SW480 (cell line): ENCODE measurements at regions not wholly inside any gene's neighbourhood (a gene's known extent, or its start where the extent isn't known, plus 50 kb on each side); places are given as distances from the start of the nearest gene placed in this dataset.
A peak's percentile ranks its signal among the peaks of the same experiment; 100 is the strongest.

Experiments used
- DNase-seq: peaks from one replicate; pipeline ENCODE4 v3.0.0-alpha.2; 2016; ENCODE audit warnings: low spot score

- no peak for DNase-seq
Observed at GRCh38 chr2:16293871-16294270, 353.5 kb downstream of the MYCN start.

DNA sequence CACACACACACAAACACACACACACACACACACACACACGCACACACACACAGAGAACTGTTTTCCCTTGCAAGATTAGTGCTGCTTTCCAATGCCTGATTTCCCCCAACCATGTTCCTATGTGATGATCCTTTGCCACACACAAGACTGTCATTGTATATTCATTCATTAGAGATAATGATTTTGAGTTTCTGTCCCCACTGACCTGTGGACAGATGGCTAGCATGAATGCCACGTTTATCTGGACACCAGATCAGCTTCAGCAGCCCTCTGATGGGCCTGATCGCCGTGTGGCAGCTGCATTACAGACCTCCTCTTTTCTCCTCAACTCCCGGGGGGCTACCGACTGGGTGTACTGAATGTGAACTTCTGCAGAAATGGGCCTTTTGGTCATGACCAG lies 353.0 kb downstream of the MYCN start:
- DNase-seq = no peak

DNA sequence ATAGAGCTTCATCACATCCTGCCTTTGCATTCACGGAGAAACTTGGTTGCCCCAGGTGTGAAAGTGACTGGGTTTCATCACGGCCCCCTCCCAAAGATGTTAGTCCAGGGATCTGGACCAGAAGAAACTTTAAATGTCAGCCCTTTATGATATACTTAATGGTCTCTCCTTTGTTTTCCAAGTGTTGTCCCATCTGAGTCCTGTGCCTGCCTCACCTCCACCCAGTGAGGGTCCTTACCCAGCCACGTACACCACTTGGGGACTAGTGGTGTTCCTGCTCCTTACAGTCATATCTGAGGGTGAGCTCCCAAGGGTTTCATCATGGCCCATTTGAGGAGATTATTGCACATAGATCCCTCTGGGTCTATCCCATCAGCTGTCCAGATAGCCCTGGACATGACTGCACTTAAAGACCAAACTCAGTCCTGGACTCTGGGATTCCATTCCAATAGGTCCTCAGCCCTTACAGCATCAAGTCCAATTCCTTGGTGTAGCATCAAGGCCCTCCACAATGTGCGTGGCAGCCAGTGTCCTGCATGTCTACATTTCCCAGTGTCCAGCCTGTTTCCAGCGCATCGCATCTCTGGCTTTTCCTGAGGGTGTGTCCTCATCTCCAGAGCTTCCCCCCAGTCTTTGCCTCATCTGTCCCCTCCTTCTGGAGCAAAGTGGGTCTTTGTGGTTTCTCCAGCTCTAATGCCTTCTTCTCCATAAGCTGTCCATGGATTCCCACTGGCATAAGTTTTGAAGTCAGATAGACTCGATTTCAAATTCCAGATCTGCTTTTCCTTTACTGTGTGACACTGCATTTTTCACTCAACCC lies 351.6 kb downstream of the MYCN start:
- DNase-seq = no peak

DNA sequence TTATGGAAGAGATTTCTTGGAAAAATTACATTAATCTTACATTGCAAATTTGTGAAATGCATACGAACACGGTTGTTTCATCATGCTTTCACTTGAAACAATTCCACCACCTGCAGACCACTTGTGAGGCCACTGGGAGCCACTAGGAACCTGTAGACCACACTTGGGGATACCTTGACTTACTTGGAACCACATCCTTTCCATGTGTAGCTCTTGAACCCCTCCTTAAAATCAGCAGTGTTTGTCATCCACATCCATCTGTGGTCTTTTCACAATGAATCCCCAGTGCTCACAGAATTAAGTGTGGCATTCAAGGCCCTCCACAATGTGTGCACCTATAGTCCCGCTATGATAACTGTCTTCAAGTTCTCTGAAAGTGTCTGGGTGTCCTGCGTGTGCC lies 350.9 kb downstream of the MYCN start:
- no peak for DNase-seq

DNA sequence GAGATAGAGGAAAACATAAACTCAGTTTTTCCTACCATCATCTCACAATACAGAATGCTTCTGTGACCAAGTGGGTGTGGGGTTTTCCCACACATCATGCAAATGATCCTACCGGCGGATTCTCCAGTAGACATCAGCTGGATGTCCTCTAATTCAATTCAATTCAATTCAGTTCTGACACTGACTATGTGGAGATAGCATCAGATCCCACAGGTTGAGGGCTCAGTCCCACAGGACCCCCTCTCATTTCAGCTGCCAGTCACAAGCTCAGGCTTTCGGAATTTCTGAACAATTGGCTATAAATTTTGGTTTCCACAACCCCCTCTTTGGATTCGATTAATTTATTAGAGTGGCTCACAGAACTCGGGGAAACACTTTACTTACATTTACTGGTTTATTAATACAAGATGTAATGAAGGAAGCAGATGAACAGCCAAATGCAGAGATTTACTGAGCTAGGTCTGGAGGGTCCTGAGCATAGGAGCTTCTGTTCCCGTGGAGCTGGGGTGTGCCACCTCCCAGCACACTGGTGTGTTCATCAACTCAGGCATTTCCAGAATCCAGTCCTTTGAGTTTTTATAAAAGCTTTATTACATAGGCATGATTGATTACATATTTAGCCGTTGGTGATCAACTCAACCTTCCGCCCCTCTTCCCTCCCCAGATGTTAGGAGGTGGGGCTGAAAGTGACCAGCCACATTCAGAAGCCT lies 350.1 kb downstream of the MYCN start:
- no peak for DNase-seq

DNA sequence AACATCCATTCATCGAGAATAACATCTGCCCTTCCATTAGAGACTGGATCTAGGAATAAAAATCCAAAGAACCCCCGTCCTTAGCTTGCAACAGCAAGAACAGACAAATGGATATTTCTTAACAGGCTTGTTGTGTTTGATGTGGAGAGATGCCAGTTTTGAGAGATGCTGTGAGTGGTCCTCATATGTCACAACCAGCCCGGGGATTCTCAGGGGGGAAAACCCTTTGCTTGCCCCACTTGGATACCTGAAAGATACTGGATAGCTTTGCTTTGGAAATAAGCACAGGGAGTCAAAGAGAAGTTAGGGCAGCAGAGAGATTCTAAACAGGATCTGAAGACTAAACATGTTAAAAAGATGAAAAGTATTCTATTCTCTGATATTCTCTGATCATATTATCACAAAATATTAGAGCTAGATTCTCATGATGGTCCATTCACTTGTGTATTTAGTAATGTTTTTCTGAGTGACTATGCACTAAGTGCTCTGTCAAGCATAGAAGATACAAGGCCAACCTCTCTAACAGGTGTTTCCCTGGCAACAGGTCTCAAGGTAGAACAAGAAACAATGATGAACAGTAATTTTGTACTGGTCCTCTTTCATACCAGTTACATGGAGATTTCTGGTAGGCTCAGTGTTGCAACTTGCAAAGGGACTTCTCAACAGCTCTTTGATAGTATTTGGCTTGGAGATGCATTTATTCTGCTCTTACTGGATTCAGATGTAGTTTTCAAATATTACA lies 348.2 kb downstream of the MYCN start:
- DNase-seq = no peak

DNA sequence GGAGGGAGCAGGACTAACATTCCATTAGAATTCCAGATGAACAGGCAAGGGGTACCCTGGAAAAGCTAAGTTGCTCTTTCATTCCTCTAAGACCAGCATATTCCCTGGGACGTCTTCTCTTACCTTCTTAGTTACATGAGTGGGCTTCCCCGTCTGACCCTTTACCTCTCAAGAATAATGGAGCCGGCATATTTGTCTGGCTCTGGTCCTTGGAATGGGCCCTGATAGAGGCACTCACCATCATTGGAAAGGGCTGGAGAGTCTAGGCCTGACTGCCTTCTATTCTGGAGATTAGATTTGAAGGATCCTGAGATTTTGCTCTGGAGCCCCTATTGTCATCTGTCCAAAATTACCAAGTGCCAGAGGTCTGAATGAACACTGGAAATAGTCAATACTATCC lies 347.5 kb downstream of the MYCN start:
- no peak for DNase-seq

- no peak for DNase-seq
Observed at GRCh38 chr2:16287281-16287680, 346.9 kb downstream of the MYCN start.

DNA sequence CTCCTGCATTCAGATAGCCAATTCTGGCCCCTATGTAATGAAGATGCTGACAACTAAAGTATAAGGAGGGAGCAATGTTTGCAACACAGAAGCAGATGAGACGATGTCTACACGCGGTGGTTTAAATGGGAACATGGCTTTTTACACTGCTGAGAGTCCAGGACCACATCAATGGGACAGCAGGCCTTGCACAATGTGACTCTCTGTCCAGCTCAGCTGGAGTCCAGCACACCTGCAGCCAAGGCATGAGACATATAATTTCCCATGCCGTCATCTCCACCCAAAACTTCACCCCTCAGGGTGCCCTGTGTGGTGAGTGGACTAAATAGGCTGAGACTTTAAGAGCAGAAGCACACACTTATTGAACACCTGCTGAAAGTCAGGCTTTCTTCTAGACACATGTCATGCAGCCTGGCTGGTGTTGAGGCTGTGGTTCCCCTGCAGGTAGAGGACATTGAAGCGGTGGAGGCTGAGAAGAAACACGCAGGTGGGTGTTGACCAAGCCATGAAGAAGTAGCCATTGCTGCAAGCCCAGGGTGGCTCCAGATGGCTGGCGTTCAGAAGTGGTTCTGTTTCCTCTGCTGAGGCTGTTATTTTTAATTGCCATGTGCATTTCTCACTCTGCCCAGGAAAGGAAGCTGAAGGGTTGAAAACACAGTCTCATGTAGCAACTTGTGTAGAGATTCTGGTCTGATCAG lies 345.6 kb downstream of the MYCN start:
- DNase-seq = no peak

DNA sequence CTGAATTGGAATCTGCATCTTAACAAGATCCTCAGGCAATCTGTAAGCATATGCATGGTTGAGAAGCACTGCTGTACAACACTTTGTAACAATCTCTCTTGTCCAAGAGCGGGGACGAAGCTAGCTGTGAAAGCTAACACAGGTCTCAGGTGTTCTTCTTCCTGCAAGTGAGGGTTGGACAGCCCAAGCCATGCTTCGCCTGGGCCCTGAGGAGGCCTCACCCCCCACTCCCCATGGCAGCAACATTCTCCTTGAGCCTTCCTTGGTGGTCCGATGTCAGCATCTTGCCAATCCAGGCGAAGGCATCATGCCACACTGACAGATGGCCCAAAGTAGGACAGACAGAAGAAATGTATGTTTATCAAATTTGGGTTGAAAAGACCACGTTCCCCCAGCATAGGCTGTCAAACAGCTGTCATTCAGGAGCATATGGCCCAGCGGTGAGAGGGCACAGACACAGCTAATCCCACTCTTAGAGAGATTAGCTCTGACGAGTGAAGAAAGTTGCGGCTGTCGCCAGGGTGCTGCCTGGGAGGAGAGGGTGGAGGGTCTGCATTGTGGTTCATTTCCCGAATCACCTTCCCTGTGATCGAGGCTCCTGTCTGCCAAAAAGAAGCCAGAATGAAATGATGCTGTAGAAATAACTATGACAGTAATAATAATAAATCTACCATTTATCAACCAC lies 344.7 kb downstream of the MYCN start:
- no peak for DNase-seq

GRCh38 chr2:16283071-16283850 lies 342.9 kb downstream of the MYCN start:
- DNase-seq = no peak

- no peak for DNase-seq
Observed at GRCh38 chr2:16282511-16282910, 342.2 kb downstream of the MYCN start.

DNA sequence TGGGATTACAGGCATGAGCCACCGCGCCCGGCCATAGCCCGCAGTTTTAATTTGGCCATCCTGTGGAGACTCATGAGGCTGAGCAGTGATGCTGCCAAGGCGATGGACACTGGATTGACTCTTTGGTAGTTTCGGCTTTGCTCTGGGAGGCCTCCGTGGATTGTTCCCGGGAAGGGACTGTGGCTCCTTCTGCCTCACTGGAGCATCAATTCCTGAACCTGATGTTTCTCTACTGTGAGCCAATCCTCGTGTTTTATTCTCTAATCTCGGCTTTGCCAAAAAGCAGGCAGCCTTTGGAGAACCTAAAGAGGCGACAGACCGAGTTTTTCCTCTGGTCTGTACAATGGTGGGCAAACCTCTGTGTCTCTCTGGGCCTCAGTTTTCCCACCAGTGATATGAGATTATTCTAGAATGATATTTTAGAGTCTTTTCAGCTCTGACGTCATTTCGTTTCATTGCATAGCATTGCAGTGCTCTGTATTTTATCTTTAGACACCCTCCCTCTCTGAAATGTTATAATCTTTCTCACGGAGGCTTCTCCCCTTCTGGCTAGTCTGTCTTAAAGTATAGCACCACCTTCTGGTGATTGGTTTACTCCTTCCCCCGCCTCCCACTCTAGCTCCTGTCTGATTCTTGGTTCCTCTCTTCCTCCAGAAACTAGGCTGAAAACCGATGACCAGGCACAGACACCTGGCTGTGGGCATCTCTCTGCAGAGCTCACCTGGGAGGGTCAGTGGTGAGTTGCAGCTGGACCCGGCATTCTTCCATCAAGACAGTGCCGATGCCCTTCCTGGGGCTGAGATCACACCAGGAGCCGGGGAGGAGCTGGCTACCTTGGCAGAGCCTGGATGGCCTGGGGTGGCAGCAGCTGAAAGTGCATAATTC lies 341.3 kb downstream of the MYCN start:
- peak; percentile 57 for DNase-seq

DNA sequence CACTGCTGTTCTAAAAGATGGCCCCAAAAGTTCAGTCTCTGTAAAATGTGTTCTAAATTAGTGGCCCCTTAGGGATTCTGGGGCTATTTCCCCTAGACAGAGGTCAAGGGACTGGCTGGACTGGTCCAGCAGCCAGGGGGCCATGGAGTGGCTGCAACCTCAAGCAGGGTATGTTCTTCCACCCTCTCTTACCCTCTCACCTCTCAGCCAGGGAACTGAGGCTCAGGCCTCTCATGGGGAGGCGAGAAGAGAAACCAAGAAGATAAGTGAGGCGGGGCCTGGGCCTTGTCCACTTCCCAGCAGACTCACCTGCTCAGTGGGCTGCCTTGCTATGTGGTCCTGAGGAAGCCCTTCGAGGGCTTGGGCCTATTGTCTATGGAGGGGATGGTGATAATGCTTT lies 339.7 kb downstream of the MYCN start:
- no peak for DNase-seq

DNA sequence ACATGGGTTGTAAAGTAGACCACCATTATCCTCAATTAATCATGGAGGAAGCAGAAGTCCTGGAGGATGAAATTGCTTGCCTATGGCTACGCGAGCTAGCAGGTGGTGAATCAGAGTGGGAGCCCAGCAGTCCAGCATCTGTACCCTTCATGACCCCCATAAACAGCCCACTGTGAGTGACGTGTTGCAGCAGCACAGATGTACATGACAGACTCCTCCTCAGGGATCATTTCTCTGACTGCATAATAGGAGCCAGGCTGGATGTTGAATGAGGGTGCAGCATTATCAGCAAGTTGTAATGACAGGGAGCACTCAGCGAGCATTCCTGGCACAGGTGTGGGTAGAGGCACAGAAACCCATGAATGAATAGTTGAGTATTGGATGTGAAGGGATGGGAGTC lies 339.3 kb downstream of the MYCN start:
- DNase-seq = no peak

- no peak for DNase-seq
Observed at GRCh38 chr2:16279201-16279570, 338.8 kb downstream of the MYCN start.

GRCh38 chr2:16278421-16279200 lies 338.3 kb downstream of the MYCN start:
- no peak for DNase-seq

DNA sequence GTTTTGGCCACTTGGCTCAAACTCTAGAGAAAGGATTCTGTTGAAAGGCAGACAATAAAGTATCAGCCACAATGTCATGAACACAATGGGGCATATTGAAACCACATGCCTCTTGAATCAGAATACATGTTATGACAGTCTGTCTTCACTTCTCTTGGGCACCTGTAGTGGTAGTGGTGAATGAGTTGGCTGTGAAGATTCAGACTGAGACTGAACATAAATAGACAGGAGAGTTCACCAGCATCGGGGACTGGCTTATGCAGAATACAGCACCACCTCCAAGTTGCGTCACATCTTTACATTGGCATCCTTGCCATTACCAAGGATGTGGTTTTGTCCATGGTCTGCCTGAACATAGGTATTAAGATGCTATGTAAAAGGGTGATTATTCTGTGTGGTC lies 336.8 kb downstream of the MYCN start:
- peak; percentile 38 for DNase-seq

DNA sequence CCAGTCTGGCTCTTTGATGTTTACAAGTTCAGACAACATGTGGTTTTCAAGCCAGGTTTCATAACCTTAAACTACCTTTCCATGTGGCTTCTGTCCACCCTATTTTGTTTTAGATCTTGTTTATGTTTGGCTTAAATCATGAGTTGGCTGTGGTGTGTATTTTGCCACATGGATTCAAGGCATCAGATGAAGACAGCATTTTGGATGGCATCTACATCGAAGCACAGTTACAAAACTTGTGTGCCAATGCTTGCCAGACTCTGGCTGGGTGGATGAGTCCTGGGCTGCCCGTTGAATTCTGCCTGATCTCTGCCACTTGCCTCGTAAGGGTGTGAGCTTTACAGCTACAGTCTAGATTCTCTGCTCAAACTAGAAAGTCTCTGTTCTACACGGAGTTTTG lies 335.3 kb downstream of the MYCN start:
- no peak for DNase-seq
